K562 (cell line): ENCODE measurements at regions not wholly inside any gene's neighbourhood (a gene's known extent, or its start where the extent isn't known, plus 50 kb on each side); places are given as distances from the start of the nearest gene placed in this dataset.

Experiments
- ATAC-seq: fragments of 200-7000 bp; cut with Tn5 transposase; 3 replicates; pipeline ENCODE4 v1.9.1; 2020; ENCODE audit warnings: moderate library complexity
- BruUV-seq: library from RNA; stranded (reverse); fragments of 400-500 nt; replicated peaks from 2 replicates; lab custom pipeline; 2021; lab: Mats Ljungman, UMichigan
- CTCF ChIA-PET: fragments of 300-600 bp; formaldehyde crosslinking; extraction: SDS; loops from one replicate; lab custom pipeline; 2021; ENCODE audit warnings: low intra/inter-chr PET ratio; lab: Yijun Ruan, JAX
- POLR2A ChIA-PET: fragments of 300-600, 350-650 bp; sonication (Branson Sonifier 250); formaldehyde crosslinking; extraction: SDS; loops from one replicate; lab custom pipeline; 2021; ENCODE audit warnings: antibody characterized with exemption, inconsistent platforms; lab: Yijun Ruan, JAX
- DNase-seq, 4 experiments: peaks; one replicate each; pipeline versions ENCODE4 v3.0.0 to v3.0.0-alpha.2; 2011 to 2018; ENCODE audit warnings: low spot score in 3 of 4, mixed read lengths in 3 of 4; ENCODE audit errors: extremely low read depth in 1 of 4
- FAIRE-seq: peaks from 2 replicates; lab custom pipeline; 2011; peaks lifted over from hg19 to GRCh38; lab: Jason Lieb, UNC
- H2AFZ ChIP-seq: 2 replicates; pipeline ENCODE4 v1.6.0; 2011; ENCODE audit warnings: low read depth, low read length, control low read depth, inconsistent platforms
- H3K27ac ChIP-seq: fragments of 200-600 bp; 3 replicates; pipeline ENCODE4 v1.8.0; 2011; ENCODE audit warnings: low read depth, mild to moderate bottlenecking, control low read depth, inconsistent platforms, low read length, moderate library complexity, mixed read lengths; ENCODE audit errors: extremely low read depth
- H3K27me3 ChIP-seq, 2 experiments: fragments of 300-600 bp in 1 of 2; 2 replicates in 1 of 2; 3 replicates in 1 of 2; pipeline versions ENCODE4 v1.6.0 to v1.8.0; 2011; ENCODE audit warnings: inconsistent platforms in 2 of 2, low read length in 2 of 2, mild to moderate bottlenecking in 1 of 2, mixed read lengths in 1 of 2, moderate library complexity in 1 of 2; ENCODE audit not compliant: control insufficient read depth in 2 of 2, insufficient read depth in 2 of 2
- H3K36me3 ChIP-seq: fragments of 300-600 bp; 3 replicates; pipeline ENCODE4 v1.8.0; 2011; ENCODE audit warnings: mild to moderate bottlenecking, low read length, inconsistent platforms; ENCODE audit not compliant: control insufficient read depth, insufficient read depth
- H3K4me1 ChIP-seq, 2 experiments: fragments of 200-600 bp in 1 of 2; replicated peaks in 1 of 2; 2 replicates in 1 of 2; 3 replicates in 1 of 2; pipeline versions ENCODE4 v1.5.1 to v1.8.0; 2011; ENCODE audit warnings: inconsistent platforms in 2 of 2, low read length in 2 of 2, mild to moderate bottlenecking in 1 of 2, mixed read lengths in 1 of 2, moderate library complexity in 1 of 2; ENCODE audit not compliant: control insufficient read depth in 2 of 2, insufficient read depth in 2 of 2
- H3K4me2 ChIP-seq: 2 replicates; pipeline ENCODE4 v1.6.1; 2011; ENCODE audit warnings: low read length, control low read depth, inconsistent platforms, mixed read lengths; ENCODE audit not compliant: insufficient read depth
- H3K4me3 ChIP-seq: fragments of 200-600 bp; sonication (generic), shearing (Covaris generic); 2 replicates; pipeline ENCODE4 v1.5.1; 2016; ENCODE audit warnings: control low read depth, inconsistent platforms
- H3K79me2 ChIP-seq: fragments of 200-600 bp; 3 replicates; pipeline ENCODE4 v1.8.0; 2011; ENCODE audit warnings: low read length, inconsistent platforms; ENCODE audit not compliant: control insufficient read depth, insufficient read depth
- H3K9ac ChIP-seq, 2 experiments: 2 replicates each; pipeline versions ENCODE4 v1.6.0 to v1.6.1; 2011; ENCODE audit warnings: low read depth in 2 of 2, low read length in 2 of 2, control low read depth in 1 of 2, inconsistent platforms in 1 of 2, mild to moderate bottlenecking in 1 of 2, mixed read lengths in 1 of 2; ENCODE audit not compliant: insufficient read depth in 1 of 2
- H3K9me1 ChIP-seq: one replicate; pipeline ENCODE4 v1.6.0; 2011; ENCODE audit warnings: inconsistent platforms, mild to moderate bottlenecking, low read length, moderate library complexity; ENCODE audit not compliant: control insufficient read depth, insufficient read depth
- H3K9me3 ChIP-seq: replicated peaks from 2 replicates; pipeline ENCODE4 v1.5.1; 2011; ENCODE audit warnings: low read depth, low read length, inconsistent platforms; ENCODE audit not compliant: control insufficient read depth, insufficient read depth
- H4K20me1 ChIP-seq: replicated peaks from 2 replicates; pipeline ENCODE4 v1.6.1; 2011; ENCODE audit warnings: low read length, inconsistent platforms, mixed read lengths; ENCODE audit not compliant: control insufficient read depth, insufficient read depth
- CUX1 ChIP-seq: fragments of 200-800 bp; sonication (Bioruptor generic); IDR thresholded peaks from 2 replicates; pipeline ENCODE4 v1.6.1; 2016; ENCODE audit warnings: missing genetic modification characterization, missing compliant biosample characterization
- FOXO4 ChIP-seq: fragments of 450-650 bp; formaldehyde crosslinking; IDR thresholded peaks from 2 replicates; pipeline ENCODE4 v1.4.0; 2020; ENCODE audit warnings: mild to moderate bottlenecking, moderate library complexity
- POLR2AphosphoS2 ChIP-seq: IDR thresholded peaks from 2 replicates; pipeline ENCODE4 v1.6.1; 2012; ENCODE audit warnings: low read length, improper control_type of control experiment
- SAFB ChIP-seq: fragments of 200-400 bp; formaldehyde crosslinking; IDR thresholded peaks from 2 replicates; pipeline ENCODE4 v1.6.1; 2017; ENCODE audit warnings: low read depth, low read length, borderline replicate concordance
- ZNF23 ChIP-seq: fragments of 250-450 bp; sonication (Bioruptor Pico); IDR thresholded peaks from 2 replicates; pipeline ENCODE4 v1.4.0; 2020; ENCODE audit warnings: mild to moderate bottlenecking
- WGBS: fragments of 100-300 bp; shearing (Covaris generic); methylation state at CpG from one replicate; pipeline ENCODE4 v1.1.6; 2016; ENCODE audit warnings: low coverage, mixed read lengths; ENCODE audit not compliant: insufficient coverage; ENCODE audit errors: missing lambda C conversion rate; 5-methylcytosine and 5-hydroxymethylcytosine counted together
- in situ Hi-C: fragments of 300-500 bp; cut with MboI; formaldehyde crosslinking; loops from 4 replicates; pipeline ENCODE4 v1.15.0; 2018; ENCODE audit warnings: inconsistent platforms, mixed read lengths
- intact Hi-C: fragments of 100-400 bp; cut with micrococcal nuclease; formaldehyde crosslinking; loops from 2 replicates; pipeline ENCODE4 v1.14.2; 2022

GRCh38 chr2:4140281-4140970 is 437.1 kb downstream of the DCDC2C start:
- H3K79me2 ChIP-seq: no peaks in the 10 kb centered on the region
- POLR2A ChIA-PET: interaction anchor here (0.6 kb wide), 1 partner anchor 95 kb away, joined by 4 read pairs; no protein-coding TSS in a partner anchor
- CTCF ChIA-PET: no interaction called here
- no peak for FAIRE-seq
- BruUV-seq: no TSS peak
- TF ChIP-seq SAFB (no peak), POLR2AphosphoS2 (no peak), FOXO4 (CRISPR knock-in tag) (no peak), ZNF23 (CRISPR knock-in tag) (no peak), CUX1 (CRISPR knock-in tag) (no peak)
- TF ChIP-seq, all 486 proteins: peak for 0
- no peaks in the 10 kb centered on the region for H4K20me1 ChIP-seq
- intact Hi-C loops: no loop called here
- H2AFZ ChIP-seq: no peak overlapping the region
- WGBS: 2% methylated on average over 8 of the region's 9 CpGs
- H3K4me1 ChIP-seq: no peaks in the 10 kb centered on the region
- H3K4me2 ChIP-seq: no peak overlapping the region
- ATAC-seq (no peak), DNase-seq (no peak)
- peaks cover 6% of the 10 kb centered on the region; the same call in 1 of the 2 replicates for H3K9me3 ChIP-seq
- no peaks in the 10 kb centered on the region for H3K27me3 ChIP-seq
- no peak overlapping the region for H3K4me3 ChIP-seq
- H3K36me3 ChIP-seq: no peaks in the 10 kb centered on the region
- no peaks in the 10 kb centered on the region for H3K9me1 ChIP-seq
- H3K9ac ChIP-seq: no peak overlapping the region
- in situ Hi-C loops: no loop called here
- H3K27ac ChIP-seq: no peak overlapping the region
